ENCODE measurements at regions not wholly inside any gene's neighbourhood (a gene's known extent, or its start where the extent isn't known, plus 50 kb on each side); places are given as distances from the start of the nearest gene placed in this dataset.

GRCh38 chr2:16113568-16113967 is 173.2 kb downstream of the MYCN start:
- no peak for DNase-seq (ENCODE audit: low read depth in 1 of 2, low spot score in 2 of 2)
- H3K56ac ChIP-seq (replicated peaks; ENCODE audit: insufficient read length, low read depth, low read length) = peak overlapping the region; percentile 90
- H3K23me2 ChIP-seq (ENCODE audit: low read depth, low read length) = peaks cover 11% of the 10 kb centered on the region
- peak overlapping the region; percentile 36; the same call in 1 of the 2 replicates for H3K18ac ChIP-seq (ENCODE audit: extremely low read depth, low read length)
- no peaks in the 10 kb centered on the region for H3K36me3 ChIP-seq (ENCODE audit: control insufficient read depth in 2 of 4, insufficient read depth in 4 of 4, low read length in 3 of 4)
- no peak overlapping the region for H2BK120ac ChIP-seq (replicated peaks; ENCODE audit: low read depth, low read length)
- H2AK5ac ChIP-seq (ENCODE audit: low read depth, low read length) = peak overlapping the region; percentile 99
- H3K4me2 ChIP-seq (ENCODE audit: insufficient read depth in 1 of 2, low read depth in 2 of 2, low read length in 2 of 2) = no peak overlapping the region
- peak overlapping the region; percentile 77; the same call in 1 of the 2 replicates for H2BK5ac ChIP-seq (ENCODE audit: low read depth, low read length)
- H2BK20ac ChIP-seq (ENCODE audit: low read length) = peak overlapping the region; percentile 37; the same call in 1 of the 2 replicates
- H3K27me3 ChIP-seq (replicated peaks in 1 of 4; ENCODE audit: control insufficient read depth in 3 of 4, extremely low read depth in 1 of 4, insufficient read depth in 3 of 4, low read length in 3 of 4) = no peaks in the 10 kb centered on the region; a peak in 1 of 7 replicates
- H4K20me1 ChIP-seq (replicated peaks in 1 of 2; ENCODE audit: control insufficient read depth in 1 of 2, insufficient read depth in 2 of 2, low read length in 2 of 2) = peaks cover 0 to 7% of the 10 kb centered on the region in 2 experiments
- no peaks in the 10 kb centered on the region for H3K79me2 ChIP-seq (ENCODE audit: control insufficient read depth in 1 of 2, insufficient read depth in 2 of 2, low read length in 2 of 2)
- H3K4me3 ChIP-seq (ENCODE audit: extremely low read depth in 1 of 4, insufficient read depth in 2 of 4, low read depth in 3 of 4, low read length in 4 of 4) = no peak overlapping the region
- H2BK12ac ChIP-seq (ENCODE audit: low read depth, low read length) = peak overlapping the region; percentile 96; the same call in 1 of the 2 replicates
- H3K9ac ChIP-seq (replicated peaks in 1 of 4; ENCODE audit: extremely low read depth in 1 of 4, low read depth in 3 of 4, low read length in 3 of 4) = no peak overlapping the region
- H2AFZ ChIP-seq (ENCODE audit: low read length) = no peak overlapping the region
- H3K14ac ChIP-seq (ENCODE audit: insufficient read length) = no peak overlapping the region
- POLR2A ChIA-PET (ENCODE audit: partially characterized antibody) = interaction anchor here (1.0 kb wide), 1 partner anchor 9 kb away, joined by 4 read pairs; no protein-coding TSS in a partner anchor
- CTCF ChIA-PET (ENCODE audit: partially characterized antibody) = interaction anchor here (0.6 to 1.6 kb wide), 4 partner anchors 8 to 78 kb away, joined by 3 to 5 read pairs (median 4); no protein-coding TSS in a partner anchor
- peak overlapping the region; percentile 77 for H4K91ac ChIP-seq (replicated peaks; ENCODE audit: insufficient read length, low read length)
- H3K79me1 ChIP-seq (ENCODE audit: low read depth, low read length) = no peaks in the 10 kb centered on the region
- no peak overlapping the region for H3K27ac ChIP-seq (ENCODE audit: low read depth, low read length)
- no peak overlapping the region for H4K5ac ChIP-seq (ENCODE audit: insufficient read length, low read depth, low read length)
- WGBS, 2 experiments (ENCODE audit: extremely low coverage in 1 of 2, insufficient coverage in 1 of 2, insufficient read length in 1 of 2, insufficient replicate concordance in 2 of 2, low coverage in 1 of 2, low lambda C conversion rate in 2 of 2, missing lambda C conversion rate in 1 of 2) = 83% methylated on average over 1 of the region's 1 CpG; no CpG with 5 or more reads in 1 of the 2 experiments
- peak overlapping the region; percentile 83 for H2BK15ac ChIP-seq (ENCODE audit: low read length)
- no peak for FAIRE-seq
- no peak overlapping the region for H3K23ac ChIP-seq (ENCODE audit: insufficient read length)
- H4K8ac ChIP-seq (ENCODE audit: extremely low read depth, insufficient read depth, low read length) = no peak overlapping the region
- no peaks in the 10 kb centered on the region for H3K9me3 ChIP-seq (ENCODE audit: insufficient read depth in 2 of 2, low read depth in 1 of 2, low read length in 1 of 2)
- peaks cover 0 to 6% (median 4%) of the 10 kb centered on the region in 4 experiments; a peak in 6 of 7 replicates for H3K4me1 ChIP-seq (replicated peaks in 1 of 4; ENCODE audit: control insufficient read depth in 3 of 4, insufficient read depth in 4 of 4, low read length in 3 of 4)
- H3K4ac ChIP-seq (replicated peaks; ENCODE audit: insufficient read length, low read depth, low read length) = peak overlapping the region; percentile 79

All from H1 (cell line).